ENCODE measurements at regions not wholly inside any gene's neighbourhood (a gene's known extent, or its start where the extent isn't known, plus 50 kb on each side); places are given as distances from the start of the nearest gene placed in this dataset.

DNA sequence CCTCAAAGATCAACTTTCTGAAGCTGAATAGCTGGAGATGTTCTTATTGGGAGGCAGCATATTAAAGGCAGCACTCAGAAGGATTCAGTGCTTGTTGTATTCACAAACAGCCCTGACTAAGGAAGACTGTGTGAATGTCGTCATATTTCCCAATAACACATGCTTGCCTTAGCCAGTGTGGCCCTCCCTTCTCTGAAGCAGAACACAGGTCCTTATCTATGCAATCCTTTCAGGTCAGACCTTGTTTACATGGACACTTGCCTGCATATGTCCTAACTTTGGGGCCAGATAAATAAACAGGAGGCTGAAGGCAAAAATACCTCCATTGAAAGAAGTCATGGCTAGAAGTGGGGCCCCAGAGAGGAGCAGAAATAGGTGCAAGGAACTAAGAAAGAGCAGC is 97.2 kb downstream of the SLC4A3 start:
- Mint-ChIP-seq H3K27ac (no peak overlapping the region), H3K27me3 (peaks cover 30% of the 10 kb centered on the region), H3K36me3 (ENCODE audit: low read depth) (no peaks in the 10 kb centered on the region), H3K4me1 (ENCODE audit: low read depth) (no peaks in the 10 kb centered on the region), H3K9me3 (no peaks in the 10 kb centered on the region), H3K4me3 (no peak overlapping the region)
- no peak for ATAC-seq (ENCODE audit: poor library complexity)
- ChIA-PET CTCF (no interaction called here), POLR2A (no interaction called here)
- Histone ChIP-seq H3K9me3 (ENCODE audit: control insufficient read depth in 1 of 2, insufficient read depth in 1 of 2, low read length in 2 of 2) (no peaks in the 10 kb centered on the region), H3K4me3 (ENCODE audit: low read length) (no peak overlapping the region), H3K4me1 (ENCODE audit: insufficient read depth, low read length) (no peaks in the 10 kb centered on the region), H3K27ac (ENCODE audit: low read depth in 1 of 2, low read length in 2 of 2) (no peak overlapping the region), H3K36me3 (ENCODE audit: insufficient read depth, low read length) (no peaks in the 10 kb centered on the region), H3K27me3 (ENCODE audit: control insufficient read depth in 1 of 2, insufficient read depth in 2 of 2, low read length in 2 of 2) (peaks cover 0 to 7% of the 10 kb centered on the region in 2 experiments)
- intact Hi-C loops (cut with DNase I, micrococcal nuclease), result no loop called here
- no peak for TF ChIP-seq CTCF (IDR thresholded peaks at IDR 0.05)
- DNase-seq, result no peak

- H3K4me3 ChIP-seq (ENCODE audit: low read length), result no peak overlapping the region
- Mint-ChIP-seq H3K27ac (no peak overlapping the region), H3K27me3 (peaks cover 32% of the 10 kb centered on the region), H3K9me3 (no peaks in the 10 kb centered on the region), H3K36me3 (ENCODE audit: low read depth) (no peaks in the 10 kb centered on the region), H3K4me1 (ENCODE audit: low read depth) (no peaks in the 10 kb centered on the region), H3K4me3 (no peak overlapping the region)
- H3K9me3 ChIP-seq (ENCODE audit: control insufficient read depth in 1 of 2, insufficient read depth in 1 of 2, low read length in 2 of 2), result no peaks in the 10 kb centered on the region
- H3K4me1 ChIP-seq (ENCODE audit: insufficient read depth, low read length), result no peaks in the 10 kb centered on the region
- H3K27ac ChIP-seq (ENCODE audit: low read depth in 1 of 2, low read length in 2 of 2), result no peak overlapping the region
- POLR2A ChIA-PET, result no interaction called here
- no peaks in the 10 kb centered on the region for H3K36me3 ChIP-seq (ENCODE audit: insufficient read depth, low read length)
- CTCF ChIA-PET, result no interaction called here
- DNase-seq (no peak), ATAC-seq (ENCODE audit: poor library complexity) (no peak)
- H3K27me3 ChIP-seq (ENCODE audit: control insufficient read depth in 1 of 2, insufficient read depth in 2 of 2, low read length in 2 of 2), result peaks cover 0 to 7% of the 10 kb centered on the region in 2 experiments
- TF ChIP-seq CTCF (IDR thresholded peaks at IDR 0.05), result no peak
- intact Hi-C loops (cut with DNase I, micrococcal nuclease), result no loop called here
Observed at GRCh38 chr2:219726916-219727315, 99.5 kb downstream of the SLC4A3 start.

DNA sequence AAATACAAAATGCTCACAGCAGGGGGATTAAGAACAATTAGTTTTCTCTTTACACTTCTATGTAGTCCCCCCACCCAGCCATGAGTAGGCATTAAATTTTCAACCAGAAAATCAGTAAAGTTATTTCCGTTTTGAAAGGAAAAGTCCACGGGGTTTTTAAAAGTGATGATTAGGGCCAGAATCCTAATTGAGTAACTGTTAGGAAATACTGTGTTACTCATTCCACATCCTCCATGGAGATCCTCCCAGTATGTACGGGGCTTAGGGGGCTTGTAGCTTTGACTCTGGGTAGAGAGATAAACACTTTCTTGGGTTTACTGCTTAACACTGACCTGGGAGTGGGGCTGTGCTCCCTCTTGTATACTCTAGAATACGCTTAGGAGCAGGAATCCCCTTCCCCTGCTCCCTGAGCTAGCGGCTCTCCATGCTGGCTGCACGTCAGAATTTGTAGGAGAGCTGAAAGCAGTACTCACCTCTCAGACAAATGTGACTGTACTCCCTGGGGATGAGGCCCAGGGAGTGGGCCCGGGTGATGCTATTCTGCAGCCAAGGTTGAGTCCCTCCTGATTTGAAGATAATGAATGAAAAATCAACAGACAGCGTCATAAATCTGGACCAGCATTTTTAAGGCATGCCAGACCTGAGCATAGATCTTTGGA is 100.5 kb downstream of the SLC4A3 start:
- Histone ChIP-seq H3K4me1 (ENCODE audit: insufficient read depth, low read length) (no peaks in the 10 kb centered on the region), H3K27me3 (ENCODE audit: control insufficient read depth in 1 of 2, insufficient read depth in 2 of 2, low read length in 2 of 2) (peaks cover 0 to 7% of the 10 kb centered on the region in 2 experiments), H3K27ac (ENCODE audit: low read depth in 1 of 2, low read length in 2 of 2) (no peak overlapping the region), H3K9me3 (ENCODE audit: control insufficient read depth in 1 of 2, insufficient read depth in 1 of 2, low read length in 2 of 2) (no peaks in the 10 kb centered on the region), H3K36me3 (ENCODE audit: insufficient read depth, low read length) (no peaks in the 10 kb centered on the region), H3K4me3 (ENCODE audit: low read length) (no peak overlapping the region)
- no peak for ATAC-seq (ENCODE audit: poor library complexity)
- no peak overlapping the region for H3K4me3 Mint-ChIP-seq
- no peaks in the 10 kb centered on the region for H3K4me1 Mint-ChIP-seq (ENCODE audit: low read depth)
- intact Hi-C loops (cut with DNase I, micrococcal nuclease), result no loop called here
- peaks cover 32% of the 10 kb centered on the region for H3K27me3 Mint-ChIP-seq
- POLR2A ChIA-PET, result no interaction called here
- TF ChIP-seq CTCF (IDR thresholded peaks at IDR 0.05), result no peak
- no peak for DNase-seq
- no peak overlapping the region for H3K27ac Mint-ChIP-seq
- no peaks in the 10 kb centered on the region for H3K9me3 Mint-ChIP-seq
- CTCF ChIA-PET, result no interaction called here
- no peaks in the 10 kb centered on the region for H3K36me3 Mint-ChIP-seq (ENCODE audit: low read depth)
